Lower leg skin (tissue), 4 donors: ENCODE measurements at regions not wholly inside any gene's neighbourhood (a gene's known extent, or its start where the extent isn't known, plus 50 kb on each side); places are given as distances from the start of the nearest gene placed in this dataset.

ENCODE experiments used
- DNase-seq, 2 donors: peaks; one replicate each; pipeline ENCODE4 v3.0.0-alpha.2; 2019; ENCODE audit warnings: low spot score in 2 of 2
- H3K4me3 ChIP-seq: fragments of 200-600 bp; sonication (generic); 2 replicates; pipeline ENCODE4 v1.5.1; 2017; ENCODE audit warnings: mild to moderate bottlenecking, low read depth; ENCODE audit not compliant: poor library complexity, severe bottlenecking
- CTCF ChIP-seq, 3 donors: fragments of 450-650 bp; IDR thresholded peaks; one replicate each; pipeline ENCODE4 v1.5.1; 2016; ENCODE audit warnings: antibody characterized with exemption in 3 of 3, mild to moderate bottlenecking in 3 of 3, moderate library complexity in 2 of 3
- POLR2A ChIP-seq, 2 donors: fragments of 450-650 bp; IDR thresholded peaks; one replicate each; pipeline ENCODE4 v1.6.1; 2016 to 2017; ENCODE audit warnings: antibody characterized with exemption in 2 of 2, mild to moderate bottlenecking in 1 of 2, moderate library complexity in 1 of 2
- WGBS, 2 donors: methylation state at CpG; one replicate each; pipeline ENCODE4 v1.1.5; 2018; 5-methylcytosine and 5-hydroxymethylcytosine counted together
- intact Hi-C: fragments of 100-400 bp; cut with DNase I; formaldehyde crosslinking; loops from one replicate; pipeline ENCODE4 v1.15.0; 2023; ENCODE audit warnings: low total_unique reads

GRCh38 chr10:24041834-24042233 is 167.1 kb upstream of the KIAA1217 start:
- WGBS, 2 donors: 49 to 54% methylated on average over 8 of the region's 8 CpGs
- TF ChIP-seq CTCF (IDR thresholded peaks at IDR 0.05): no peak
- TF ChIP-seq POLR2A (IDR thresholded peaks at IDR 0.05): no peak
- no peak for DNase-seq
- no peak overlapping the region for H3K4me3 ChIP-seq
- intact Hi-C loops: no loop called here

GRCh38 chr10:24042884-24043283 is 166.1 kb upstream of the KIAA1217 start:
- DNase-seq: no peak
- WGBS, 2 donors: 68 to 80% methylated on average over 3 of the region's 3 CpGs
- H3K4me3 ChIP-seq: no peak overlapping the region
- TF ChIP-seq CTCF (IDR thresholded peaks at IDR 0.05): no peak
- intact Hi-C loops: no loop called here

- intact Hi-C loops: no loop called here
- no peak overlapping the region for H3K4me3 ChIP-seq
- TF ChIP-seq CTCF (IDR thresholded peaks at IDR 0.05) (no peak), POLR2A (IDR thresholded peaks at IDR 0.05) (no peak)
- WGBS, 2 donors: 92 to 98% methylated on average over 2 of the region's 2 CpGs
- no peak for DNase-seq
These were observed 162.9 kb upstream of the KIAA1217 start for GRCh38 chr10:24046060-24046459.

- H3K4me3 ChIP-seq: no peak overlapping the region
- DNase-seq: no peak
- TF ChIP-seq POLR2A (IDR thresholded peaks at IDR 0.05) (no peak), CTCF (IDR thresholded peaks at IDR 0.05) (no peak)
- intact Hi-C loops: no loop called here
- 75 to 76% methylated on average over 1 of the region's 1 CpG for WGBS, 2 donors
These were observed 161.8 kb upstream of the KIAA1217 start for GRCh38 chr10:24047176-24047575.

- H3K4me3 ChIP-seq: no peak overlapping the region
- 72 to 91% methylated on average over 2 of the region's 2 CpGs for WGBS, 2 donors
- intact Hi-C loops: no loop called here
- no peak for DNase-seq
- TF ChIP-seq CTCF (IDR thresholded peaks at IDR 0.05) (no peak), POLR2A (IDR thresholded peaks at IDR 0.05) (no peak)
These were observed 154.5 kb upstream of the KIAA1217 start for GRCh38 chr10:24054421-24054820.

- H3K4me3 ChIP-seq: no peak overlapping the region
- DNase-seq: no peak
- intact Hi-C loops: no loop called here
- WGBS, 2 donors: 78 to 82% methylated on average over 4 of the region's 4 CpGs
- TF ChIP-seq POLR2A (IDR thresholded peaks at IDR 0.05) (no peak), CTCF (IDR thresholded peaks at IDR 0.05) (no peak)
These were observed 128.7 kb upstream of the KIAA1217 start for GRCh38 chr10:24080207-24080606.
